GM19467 (cell line): ENCODE measurements at regions not wholly inside any gene's neighbourhood (a gene's known extent, or its start where the extent isn't known, plus 50 kb on each side); places are given as distances from the start of the nearest gene placed in this dataset.
"Not testable (repeated sequence)": the region's sequence is repeated elsewhere in the genome, so short reads cannot be mapped to it uniquely, and the experiment has no call there.

Experiments
- ATAC-seq: cut with Tn5 transposase; IDR thresholded peaks from one replicate; pipeline ENCODE4 v1.9.1; 2021; ENCODE audit warnings: mild to moderate bottlenecking, moderate library complexity; ENCODE audit not compliant: unreplicated experiment

DNA sequence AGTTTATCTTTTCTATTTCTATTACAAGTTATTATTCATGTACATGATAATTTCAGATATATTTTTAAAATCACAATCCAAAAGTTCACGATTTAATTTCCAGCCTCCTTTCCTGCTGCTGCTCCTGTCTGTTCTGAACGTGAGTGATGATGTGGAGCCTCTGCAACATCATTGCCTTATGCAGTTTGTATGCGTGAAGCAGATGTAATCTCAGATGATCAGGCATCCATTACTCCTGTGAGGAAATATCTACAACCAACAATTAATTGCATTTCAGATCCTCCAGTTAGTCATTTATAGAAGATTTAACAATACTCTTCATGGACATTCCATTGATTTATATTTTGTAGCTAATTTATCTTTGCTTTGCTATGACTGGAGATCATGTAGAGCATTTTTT lies 668.7 kb upstream of the EPHA5 start:
- ATAC-seq = no peak

DNA sequence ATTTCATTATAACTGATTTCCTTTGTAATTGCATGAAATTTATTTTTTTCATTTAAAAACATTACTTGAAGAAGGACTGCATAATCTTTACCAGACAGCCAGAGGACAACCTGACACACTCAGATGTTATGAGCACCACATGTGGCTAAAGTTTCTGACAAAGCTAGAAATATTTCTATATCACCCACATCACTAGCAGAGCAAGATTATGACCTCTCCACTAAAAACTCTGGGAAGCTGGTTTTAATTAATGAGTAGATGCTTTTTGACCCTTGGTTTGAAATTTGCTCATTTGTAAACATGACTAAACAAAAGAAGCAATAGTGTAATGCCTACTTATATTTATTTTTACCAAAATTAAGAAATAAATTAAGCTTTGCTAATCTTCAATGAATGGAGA lies 661.5 kb upstream of the EPHA5 start:
- ATAC-seq = no peak

DNA sequence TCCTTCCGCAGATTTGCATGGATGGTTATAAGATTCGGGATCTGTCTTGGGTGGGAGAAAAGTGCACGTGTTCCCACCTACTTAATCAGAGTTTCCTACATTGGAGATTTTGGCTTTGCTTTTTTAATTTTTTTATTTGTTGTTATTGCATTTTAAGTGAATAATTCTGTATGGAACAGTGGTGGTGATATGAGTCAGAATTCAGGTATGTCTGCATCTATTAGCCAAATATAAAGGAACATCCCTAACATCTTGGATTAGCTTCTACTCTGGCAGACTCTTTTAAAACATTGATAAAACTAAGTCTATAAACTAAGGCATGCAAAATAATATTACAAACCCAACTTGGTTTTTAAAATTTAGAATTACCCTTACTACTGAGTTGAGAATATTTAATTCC lies 659.8 kb upstream of the EPHA5 start:
- no peak for ATAC-seq

DNA sequence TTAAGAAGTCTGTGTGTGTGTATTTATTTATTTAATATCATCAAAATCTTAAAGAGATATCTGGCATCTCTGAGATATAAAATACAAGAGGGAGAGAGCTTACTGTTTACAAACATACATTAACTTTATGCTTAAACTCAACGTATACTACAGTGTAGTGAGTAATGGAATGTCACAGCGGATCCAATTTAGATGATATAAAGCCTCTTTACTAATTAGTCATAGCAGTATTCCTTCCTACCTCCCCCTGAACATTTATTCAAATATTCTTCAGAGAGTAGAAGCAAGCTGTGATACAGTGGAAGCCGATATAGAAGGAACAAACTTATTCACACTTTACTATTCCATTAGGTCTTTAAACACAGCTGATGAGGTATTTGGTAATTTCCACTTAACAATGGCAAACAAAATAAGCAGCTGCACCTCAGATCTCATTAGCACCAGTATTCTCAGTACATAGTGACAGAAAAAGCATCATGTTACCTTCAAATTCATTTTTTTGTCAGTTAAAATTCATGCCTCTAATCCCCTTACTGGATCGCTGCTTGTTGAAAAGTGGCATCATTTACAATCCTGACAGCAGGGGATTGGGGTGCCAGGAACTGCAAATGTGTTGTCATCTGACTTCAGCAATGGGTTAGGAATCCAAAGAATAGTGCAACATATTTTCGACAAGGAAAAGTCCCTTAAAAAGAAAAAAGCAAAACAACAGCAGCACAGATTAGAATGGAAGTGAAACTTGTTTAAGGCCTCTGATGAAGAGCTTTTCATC lies 658.7 kb upstream of the EPHA5 start:
- no peak for ATAC-seq

DNA sequence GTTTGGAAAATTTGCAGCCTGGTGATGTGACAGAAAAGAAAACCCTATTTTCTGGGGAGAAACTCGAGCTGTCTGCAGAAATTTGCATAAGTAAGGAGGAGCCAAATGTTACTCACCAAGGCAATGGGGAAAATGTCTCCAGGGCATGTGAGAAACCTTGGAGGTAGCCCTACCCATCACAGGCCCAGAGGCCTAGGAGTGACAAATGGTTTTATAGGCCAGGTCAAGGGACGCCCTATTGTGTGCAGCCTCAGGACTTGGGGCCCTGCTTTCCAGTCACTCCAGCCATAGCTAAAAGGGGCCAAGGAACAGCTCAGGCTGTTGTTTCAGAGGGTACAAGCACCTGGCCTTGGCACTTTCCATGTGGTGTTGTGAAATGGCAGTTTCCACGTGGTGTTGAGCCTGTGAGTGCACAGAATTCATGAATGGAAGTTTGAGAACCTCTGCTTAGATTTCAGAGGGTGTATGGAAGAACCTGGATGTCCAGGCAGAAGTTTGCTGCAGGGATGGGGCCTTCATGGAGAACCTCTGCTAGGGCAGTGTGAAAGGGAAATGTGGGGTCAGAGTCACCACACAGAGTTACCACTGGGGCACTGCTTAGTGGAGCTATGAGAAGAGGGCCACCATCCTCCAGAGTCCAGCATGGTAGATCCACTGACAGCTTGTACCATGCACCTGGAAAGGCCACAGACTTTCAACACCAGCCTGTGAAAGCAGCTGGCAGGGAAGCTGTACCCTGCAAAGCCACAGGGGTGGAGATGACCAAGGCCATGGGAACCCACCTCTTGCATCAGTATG lies 637.6 kb upstream of the EPHA5 start:
- ATAC-seq = no peak

DNA sequence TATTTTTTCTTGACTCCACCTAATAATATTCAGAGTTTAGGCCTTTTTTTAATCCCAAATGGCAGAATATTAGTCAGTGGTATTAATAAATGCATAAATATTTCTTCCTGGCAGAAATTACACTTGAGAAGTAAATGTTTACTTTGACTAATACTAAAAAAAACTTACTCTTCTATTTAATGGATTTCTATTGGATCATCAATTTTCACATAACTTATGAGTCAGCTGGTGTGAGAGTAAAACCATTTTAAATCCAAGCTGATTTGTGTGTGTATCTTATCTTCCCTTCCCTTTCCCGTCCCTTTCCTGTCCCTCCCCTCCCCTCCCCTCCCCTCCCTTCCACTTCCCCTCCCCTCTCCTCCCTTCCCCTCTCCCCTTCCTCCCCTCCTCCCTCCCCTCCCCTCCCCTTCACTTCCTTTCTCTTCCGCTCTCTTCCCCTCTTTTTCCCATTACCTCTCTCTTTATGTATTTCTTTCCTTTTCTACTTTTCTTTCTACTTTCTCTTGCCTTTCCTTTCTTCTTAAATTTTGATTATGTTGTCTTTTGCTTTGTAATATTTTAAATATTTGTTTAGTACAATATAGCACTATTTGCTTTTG lies 630.1 kb upstream of the EPHA5 start:
- no peak for ATAC-seq

DNA sequence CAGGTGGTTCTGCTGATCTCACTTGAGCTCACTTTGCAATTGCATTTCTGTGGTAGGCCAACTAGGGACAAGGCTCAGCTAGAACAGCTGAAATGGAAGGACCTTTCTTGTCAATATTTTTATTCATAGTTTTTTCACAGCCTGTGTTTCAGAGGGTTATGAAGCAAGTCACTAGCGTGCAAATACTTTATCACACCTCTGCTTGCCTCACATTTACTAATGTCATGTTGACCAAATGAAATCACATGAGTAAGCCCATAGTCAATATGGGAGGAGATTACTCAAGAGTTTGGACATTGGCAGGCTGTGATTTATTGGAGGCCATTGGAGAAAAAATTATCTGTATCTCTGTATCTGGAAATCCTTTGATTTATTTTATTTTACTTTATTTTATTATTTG lies 628.3 kb upstream of the EPHA5 start:
- ATAC-seq = no peak

DNA sequence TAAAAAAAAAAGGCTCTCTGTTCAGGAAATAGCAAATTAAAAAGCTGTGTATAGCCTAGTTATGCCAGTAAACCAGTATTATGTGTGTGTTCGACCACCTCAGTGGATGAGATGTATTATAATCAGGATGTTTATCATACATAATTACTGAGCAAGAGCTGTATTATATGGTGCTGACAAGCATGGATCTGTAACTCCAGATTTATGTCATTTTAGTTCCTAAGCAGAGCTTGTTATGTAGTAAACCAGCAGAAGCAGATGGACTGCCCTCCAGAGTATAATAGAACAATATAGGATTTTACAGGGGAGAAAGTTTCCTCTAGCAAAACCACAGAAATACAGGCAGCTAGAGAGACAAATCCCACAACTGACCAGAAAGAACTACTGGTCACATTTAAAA lies 627.4 kb upstream of the EPHA5 start:
- no peak for ATAC-seq

DNA sequence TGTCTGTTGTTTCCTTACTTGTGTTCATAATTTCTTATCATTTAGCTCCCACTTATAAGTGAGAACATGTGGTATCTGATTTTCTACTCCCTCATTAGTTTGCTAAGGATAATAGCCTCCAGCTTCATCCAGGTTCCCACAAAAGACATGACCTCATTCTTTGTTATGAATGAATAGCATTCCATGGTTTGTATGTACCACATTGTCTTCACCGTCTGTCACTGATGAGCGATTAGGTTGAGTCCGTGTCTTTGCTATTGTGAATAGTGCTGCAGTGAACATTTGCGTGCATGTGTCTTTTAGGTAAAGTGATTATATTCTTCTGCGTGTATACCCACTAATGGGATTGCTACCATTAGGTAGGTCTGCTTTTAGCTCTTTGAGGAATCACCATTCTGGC lies 624.3 kb upstream of the EPHA5 start:
- ATAC-seq = no peak

DNA sequence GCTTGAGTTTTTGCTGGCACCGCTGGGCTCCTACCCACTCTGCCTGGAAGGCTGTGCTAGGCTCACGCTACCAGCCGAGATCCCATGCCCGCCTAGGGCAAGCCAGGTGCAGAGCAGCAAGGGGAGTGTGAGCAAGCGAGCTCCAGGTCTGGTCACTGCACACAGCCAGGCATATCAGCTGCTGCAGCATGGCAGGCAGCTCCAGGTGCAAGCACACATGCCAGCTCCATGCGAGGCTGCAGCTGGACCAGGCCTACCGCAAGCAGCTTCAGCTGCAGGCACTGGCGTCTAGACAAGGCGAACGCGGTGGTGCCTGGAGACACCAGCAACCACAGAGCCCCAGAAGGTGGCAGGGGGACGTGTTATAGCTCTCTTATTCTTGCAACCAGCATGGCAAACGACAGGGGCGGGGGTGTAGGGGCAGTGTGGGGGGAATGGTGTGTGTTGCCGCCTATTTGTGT lies 614.7 kb upstream of the EPHA5 start:
- ATAC-seq = no peak

DNA sequence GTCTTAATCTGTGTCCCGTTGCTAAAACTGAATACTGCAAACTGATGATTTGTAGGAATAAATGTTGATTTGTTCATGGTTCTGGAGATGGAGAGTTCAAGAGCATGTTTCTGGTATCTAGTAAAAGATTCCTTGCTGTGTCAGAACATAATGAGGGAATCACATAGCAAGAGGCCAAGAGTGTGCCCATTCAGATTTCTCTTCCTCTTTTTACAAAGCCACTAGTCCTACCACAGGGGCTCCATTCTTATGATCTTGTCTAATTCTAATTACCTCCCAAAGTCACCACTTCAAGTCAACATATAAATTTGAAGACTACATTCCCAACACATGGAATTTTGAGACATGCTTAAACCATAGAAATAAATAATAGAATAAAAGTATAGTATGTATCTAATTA lies 608.8 kb upstream of the EPHA5 start:
- ATAC-seq = no peak

DNA sequence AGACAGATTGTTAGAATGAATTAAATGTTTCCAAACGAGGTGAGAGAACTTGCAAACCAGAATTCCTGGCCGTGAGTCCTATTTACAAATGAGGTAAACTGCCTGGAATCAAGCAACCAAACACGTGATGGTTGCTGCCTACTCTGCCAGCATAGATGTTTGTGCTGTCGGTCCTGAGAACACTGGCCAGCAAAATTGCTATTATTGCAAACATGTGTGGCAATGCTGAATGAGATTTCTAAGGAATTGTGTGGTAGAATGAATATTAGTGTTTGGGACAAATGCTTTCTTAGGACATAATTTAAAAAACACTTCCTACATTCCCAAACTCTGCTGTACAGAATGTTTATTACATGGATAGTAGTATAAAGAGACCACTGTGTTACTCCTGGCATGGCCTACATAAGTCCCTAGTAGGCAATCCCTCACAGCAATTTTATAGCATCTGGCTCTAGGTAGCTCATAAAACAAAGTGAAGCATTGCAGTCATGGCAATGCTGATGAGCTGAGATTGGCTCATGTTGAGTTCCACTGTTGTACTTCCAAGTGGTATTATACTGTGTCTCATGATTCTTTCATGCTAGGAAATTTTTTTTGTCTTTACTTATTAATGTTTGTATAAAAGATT lies 605.2 kb upstream of the EPHA5 start:
- no peak for ATAC-seq

DNA sequence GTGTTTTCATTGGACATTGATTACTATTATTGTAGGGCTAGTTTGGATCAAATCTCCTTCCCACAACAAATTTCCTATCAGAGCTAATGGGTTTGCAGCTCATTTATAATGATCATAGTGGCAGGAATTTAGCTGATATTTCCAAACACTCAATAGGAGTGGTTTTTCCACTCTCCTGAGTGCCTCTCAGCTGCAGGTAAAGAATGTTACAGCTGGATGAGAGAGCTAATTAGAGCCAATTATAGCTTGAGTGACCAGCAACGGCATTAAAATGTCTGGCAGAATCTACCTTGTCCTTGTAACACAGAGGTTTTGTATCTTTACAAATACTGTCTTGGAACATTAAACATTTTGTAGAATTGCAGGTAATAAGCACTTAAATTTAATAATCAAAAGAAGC lies 602.8 kb upstream of the EPHA5 start:
- ATAC-seq = no peak

DNA sequence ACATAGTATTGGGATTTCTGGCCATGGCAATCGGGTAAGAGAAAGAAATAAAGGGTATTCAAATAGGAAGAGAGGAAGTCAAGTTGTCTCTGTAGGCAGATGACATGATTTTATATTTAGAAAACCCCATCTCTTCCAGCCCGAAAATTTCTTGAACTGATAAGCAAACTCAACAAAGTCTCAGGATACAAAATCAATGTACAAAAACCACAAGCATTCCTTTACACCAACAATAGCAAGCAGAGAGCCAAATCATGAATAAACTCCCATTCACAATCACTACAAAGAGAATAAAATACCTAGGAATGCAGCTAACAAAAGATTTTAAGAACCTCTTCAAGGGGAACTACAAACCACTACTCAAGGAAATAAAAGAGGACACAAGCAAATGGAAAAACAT lies 600.1 kb upstream of the EPHA5 start:
- ATAC-seq = not testable (repeated sequence)

DNA sequence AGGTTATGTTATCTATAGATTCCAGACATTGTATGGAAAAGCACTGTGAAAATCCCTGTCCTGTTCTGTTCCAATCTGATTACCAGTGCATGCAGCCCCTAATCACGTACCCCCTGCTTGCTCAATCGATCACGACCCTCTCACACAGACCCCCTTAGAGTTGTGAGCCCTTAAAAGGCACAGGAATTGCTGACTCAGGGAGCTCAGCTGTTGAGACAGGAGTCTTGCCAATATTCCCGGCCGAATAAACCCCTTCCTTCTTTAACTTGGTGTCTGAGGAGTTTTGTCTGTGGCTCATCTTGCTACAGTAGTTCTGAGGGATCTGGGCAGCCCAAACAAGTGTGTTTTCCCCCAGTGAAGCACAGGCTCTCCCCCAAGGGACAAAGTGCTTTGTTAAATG lies 596.3 kb upstream of the EPHA5 start:
- ATAC-seq = not testable (repeated sequence)

DNA sequence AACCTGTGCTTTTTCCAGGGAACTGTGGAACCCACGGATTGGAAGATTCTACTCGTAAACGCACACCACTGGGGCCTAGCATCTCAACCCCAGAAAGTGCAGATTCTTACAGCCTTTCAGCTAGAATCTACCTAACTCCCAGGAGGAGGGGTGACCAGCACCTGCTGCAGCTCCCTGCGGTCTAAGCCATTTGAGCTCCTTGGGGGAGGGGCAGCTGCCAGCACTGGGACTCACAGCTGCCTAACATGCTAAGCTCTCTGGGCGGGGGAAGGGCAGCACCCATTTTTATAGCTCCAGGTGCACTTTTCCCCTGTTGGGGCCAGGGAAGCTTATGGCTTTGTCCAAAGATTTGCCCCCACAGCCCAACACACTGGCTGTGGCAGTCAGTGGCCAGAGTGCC lies 595.7 kb upstream of the EPHA5 start:
- ATAC-seq = no peak

DNA sequence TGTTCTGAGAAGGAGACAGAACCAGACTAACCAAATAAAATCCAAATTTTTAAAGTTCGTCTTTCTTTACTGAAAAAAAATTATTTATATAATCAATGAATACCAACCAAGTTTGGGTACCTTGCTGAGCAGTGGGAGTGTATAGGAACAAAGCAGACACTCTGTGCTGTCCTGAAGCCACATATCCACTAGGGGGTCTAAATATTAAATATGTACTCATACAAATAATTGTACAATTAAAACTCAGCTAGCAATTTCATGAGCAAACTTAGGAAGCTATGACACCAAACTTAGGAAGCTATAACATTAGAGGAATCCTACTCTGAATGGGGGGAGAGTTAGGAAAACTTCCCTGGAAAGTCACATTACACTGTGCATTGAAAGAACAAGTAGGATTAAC lies 582.0 kb upstream of the EPHA5 start:
- ATAC-seq = no peak

DNA sequence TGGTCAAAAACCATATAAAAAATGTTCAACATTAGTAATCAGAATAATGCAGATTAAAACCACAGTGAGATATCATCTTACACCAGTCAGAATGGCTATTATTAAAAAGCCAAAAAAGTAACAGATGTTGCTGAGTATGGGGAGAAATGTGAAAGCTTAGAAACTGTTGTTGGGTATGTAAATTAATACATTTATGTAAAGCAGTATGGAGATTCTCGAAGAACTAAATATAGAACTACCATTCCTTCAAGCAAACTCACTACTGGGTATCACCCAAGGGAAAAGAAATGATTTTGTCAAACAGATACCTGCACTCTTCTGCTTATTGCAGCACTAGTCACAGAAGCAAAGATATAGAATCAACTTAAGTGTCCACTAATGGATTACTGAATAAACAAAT lies 576.4 kb upstream of the EPHA5 start:
- ATAC-seq = no peak

DNA sequence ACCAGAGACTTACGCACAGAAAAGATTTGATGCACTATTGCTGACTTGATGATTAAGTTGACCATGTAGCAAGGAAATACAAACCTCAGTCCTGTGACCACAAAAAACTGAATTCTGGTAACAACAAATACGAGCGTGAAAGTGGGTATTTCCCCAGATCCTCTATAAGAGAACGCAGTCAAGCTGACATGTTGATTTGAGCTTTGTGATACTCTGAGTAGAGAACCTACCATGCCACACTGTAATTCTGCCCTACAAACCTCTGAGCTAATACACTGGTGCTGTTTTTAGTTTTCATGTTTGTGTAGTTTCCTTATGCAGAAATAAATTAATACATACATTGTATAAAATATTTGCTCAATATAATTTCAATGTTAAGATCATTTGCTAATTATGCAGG lies 565.6 kb upstream of the EPHA5 start:
- no peak for ATAC-seq

DNA sequence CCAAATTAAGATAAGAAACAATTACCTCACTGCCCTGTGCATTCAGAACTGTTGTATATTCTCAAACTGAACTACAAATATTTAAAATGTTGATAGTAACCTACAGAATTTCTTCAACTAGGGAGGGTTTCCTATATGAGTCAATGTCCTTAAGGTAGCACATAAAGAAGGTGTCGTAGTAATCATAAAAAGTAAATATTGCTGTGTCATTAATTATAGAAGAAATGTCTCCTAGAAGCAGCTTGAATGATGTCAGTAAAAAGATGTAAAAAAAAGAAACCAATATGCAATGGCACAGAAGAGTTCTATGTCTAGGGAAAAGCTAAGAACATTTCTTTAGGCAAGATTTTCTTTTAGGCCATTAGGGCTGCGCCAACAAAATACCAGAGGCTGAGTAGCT lies 559.6 kb upstream of the EPHA5 start:
- no peak for ATAC-seq

DNA sequence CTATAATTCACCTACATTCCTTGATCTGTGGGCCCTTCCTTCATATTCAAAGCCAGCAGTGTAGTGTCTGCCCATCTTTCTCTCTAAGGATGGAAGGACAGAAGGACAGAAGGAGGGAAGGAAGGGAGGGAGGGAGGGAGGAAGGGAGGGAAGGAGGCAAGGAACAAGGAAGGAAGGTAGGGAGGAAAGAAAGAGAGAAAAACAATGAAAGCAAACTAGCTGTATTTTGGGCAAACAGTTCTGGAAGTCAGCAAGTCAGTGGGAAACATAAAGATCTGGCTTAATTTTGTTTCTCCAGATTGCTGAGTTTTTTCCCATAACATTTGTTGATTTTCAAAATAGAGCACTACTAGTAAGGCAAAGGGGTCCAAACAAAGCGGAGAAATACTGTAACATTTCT lies 555.2 kb upstream of the EPHA5 start:
- ATAC-seq = no peak
